CD14-positive monocyte (primary cell): ENCODE measurements at regions not wholly inside any gene's neighbourhood (a gene's known extent, or its start where the extent isn't known, plus 50 kb on each side); places are given as distances from the start of the nearest gene placed in this dataset.

Source experiments
- DNase-seq, 3 donors: peaks; one replicate each; pipeline ENCODE4 v3.0.0-alpha.2; 2011 to 2022
- H2AFZ ChIP-seq: 2 replicates; pipeline ENCODE4 v1.6.0; 2012; ENCODE audit warnings: mild to moderate bottlenecking, low read depth, low read length, inconsistent platforms; ENCODE audit not compliant: insufficient read depth, poor library complexity, severe bottlenecking
- H3K27ac ChIP-seq, 2 donors: 1 replicate in 1 of 2; 2 replicates in 1 of 2; pipeline ENCODE4 v1.5.1; 2012 to 2013; ENCODE audit warnings: low read length in 2 of 2, control low read depth in 1 of 2, inconsistent platforms in 1 of 2, low read depth in 1 of 2, mild to moderate bottlenecking in 1 of 2
- H3K27me3 ChIP-seq, 2 donors: one replicate each; pipeline versions ENCODE4 v1.6.0 to v1.6.1; 2011 to 2013; ENCODE audit warnings: low read length in 2 of 2; ENCODE audit not compliant: control insufficient read depth in 2 of 2, insufficient read depth in 2 of 2
- H3K36me3 ChIP-seq, 2 donors: replicated peaks in 1 of 2; 1 replicate in 1 of 2; 2 replicates in 1 of 2; pipeline versions ENCODE4 v1.5.1 to v1.6.1; 2012 to 2013; ENCODE audit warnings: low read length in 2 of 2, control low read depth in 1 of 2, inconsistent platforms in 1 of 2, mild to moderate bottlenecking in 1 of 2; ENCODE audit not compliant: insufficient read depth in 2 of 2, control insufficient read depth in 1 of 2
- H3K4me1 ChIP-seq, 2 donors: 1 replicate in 1 of 2; 2 replicates in 1 of 2; pipeline versions ENCODE4 v1.5.1 to v1.6.1; 2012 to 2013; ENCODE audit warnings: low read length in 2 of 2, control low read depth in 1 of 2, inconsistent platforms in 1 of 2, mild to moderate bottlenecking in 1 of 2, moderate library complexity in 1 of 2; ENCODE audit not compliant: insufficient read depth in 2 of 2, control insufficient read depth in 1 of 2
- H3K4me2 ChIP-seq: replicated peaks from 2 replicates; pipeline ENCODE3; 2012; ENCODE audit warnings: low read length, moderate library complexity, mild to moderate bottlenecking; ENCODE audit not compliant: poor library complexity, severe bottlenecking; ENCODE audit errors: extremely low read depth
- H3K4me3 ChIP-seq, 3 experiments: fragments of 200-600 bp in 1 of 3; sonication (generic) in 1 of 3; replicated peaks in 1 of 3; 1 replicate in 2 of 3; 2 replicates in 1 of 3; pipeline ENCODE4 v1.5.1; 2011 to 2013; ENCODE audit warnings: low read length in 3 of 3, mild to moderate bottlenecking in 3 of 3, control low read depth in 2 of 3, low read depth in 2 of 3, inconsistent platforms in 1 of 3, moderate library complexity in 1 of 3
- H3K79me2 ChIP-seq: 2 replicates; pipeline ENCODE4 v1.6.0; 2012; ENCODE audit warnings: mild to moderate bottlenecking, control low read depth, inconsistent platforms, low read length, moderate library complexity; ENCODE audit not compliant: insufficient read depth
- H3K9ac ChIP-seq: 2 replicates; pipeline ENCODE4 v1.6.0; 2017; ENCODE audit warnings: low read length, mild to moderate bottlenecking; ENCODE audit not compliant: insufficient read depth, poor library complexity, severe bottlenecking
- H3K9me3 ChIP-seq, 2 donors: replicated peaks in 1 of 2; 1 replicate in 1 of 2; 2 replicates in 1 of 2; pipeline versions ENCODE4 v1.5.1 to v1.6.1; 2012 to 2013; ENCODE audit warnings: low read length in 2 of 2, control low read depth in 1 of 2; ENCODE audit not compliant: control insufficient read depth in 1 of 2, insufficient read depth in 1 of 2
- H4K20me1 ChIP-seq: 2 replicates; pipeline ENCODE4 v1.6.0; 2012; ENCODE audit warnings: mild to moderate bottlenecking, low read length, control low read depth, moderate library complexity; ENCODE audit not compliant: insufficient read depth
- H3K27ac Mint-ChIP-seq, 7 donors: one replicate each; pipeline ENCODE4 v1.8.0; 2020; ENCODE audit warnings: mild to moderate bottlenecking in 7 of 7, mixed read lengths in 7 of 7, moderate library complexity in 6 of 7, inconsistent platforms in 2 of 7
- H3K27me3 Mint-ChIP-seq, 3 donors: one replicate each; pipeline ENCODE4 v1.8.0; 2021 to 2022; ENCODE audit warnings: low read depth in 3 of 3, mild to moderate bottlenecking in 3 of 3, mixed read lengths in 3 of 3, moderate library complexity in 3 of 3, inconsistent platforms in 1 of 3
- H3K36me3 Mint-ChIP-seq, 2 donors: one replicate each; pipeline ENCODE4 v1.8.0; 2020; ENCODE audit warnings: mixed read lengths in 2 of 2, inconsistent platforms in 1 of 2, mild to moderate bottlenecking in 1 of 2
- H3K4me1 Mint-ChIP-seq: one replicate; pipeline ENCODE4 v1.8.0; 2020; ENCODE audit warnings: mild to moderate bottlenecking, mixed read lengths
- H3K4me3 Mint-ChIP-seq, 2 donors: one replicate each; pipeline ENCODE4 v1.8.0; 2020; ENCODE audit warnings: mild to moderate bottlenecking in 2 of 2, mixed read lengths in 2 of 2, moderate library complexity in 1 of 2
- H3K9me3 Mint-ChIP-seq, 7 donors: one replicate each; pipeline ENCODE4 v1.8.0; 2020 to 2022; ENCODE audit warnings: mixed read lengths in 7 of 7, mild to moderate bottlenecking in 6 of 7, moderate library complexity in 6 of 7, inconsistent platforms in 2 of 7
- WGBS: methylation state at CpG from one replicate; pipeline ENCODE4 v1.1.5; 2013; ENCODE audit warnings: missing lambda C conversion rate; ENCODE audit not compliant: insufficient coverage; 5-methylcytosine and 5-hydroxymethylcytosine counted together
- intact Hi-C, 2 donors: fragments of 100-400 bp; cut with micrococcal nuclease; formaldehyde crosslinking; loops; one replicate each; pipeline versions ENCODE4 v1.15.0 to v1.15.1; 2023
- TF ChIP-seq, protein P1 (sequence below): fragments of 200-600 bp; IDR thresholded peaks from one replicate; pipeline ENCODE4 v1.8.0; 2022; ENCODE audit warnings: antibody characterized with exemption, mild to moderate bottlenecking

DNA sequence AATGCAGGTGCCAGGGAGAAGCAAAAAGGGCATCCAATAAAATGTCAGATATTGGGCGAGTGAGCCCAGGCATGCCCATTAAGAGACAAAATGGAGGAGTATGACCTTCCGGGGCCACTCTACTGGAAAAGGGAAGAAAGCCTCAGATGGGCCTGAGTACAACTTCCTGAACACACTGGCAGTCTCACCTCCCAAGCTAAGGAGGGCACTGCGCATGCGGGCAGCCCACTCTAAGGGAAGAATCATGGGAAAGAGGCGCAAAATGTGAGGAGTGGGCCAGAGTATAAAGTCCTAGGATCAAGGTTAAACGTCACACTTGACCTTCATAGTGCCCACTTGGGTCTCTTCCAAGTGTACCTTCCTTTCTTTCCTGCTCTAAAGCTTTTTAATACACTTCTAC lies 63.5 kb downstream of the TIGD2 start:
- intact Hi-C loops, result no loop called here
- TF ChIP-seq, protein P1, sequence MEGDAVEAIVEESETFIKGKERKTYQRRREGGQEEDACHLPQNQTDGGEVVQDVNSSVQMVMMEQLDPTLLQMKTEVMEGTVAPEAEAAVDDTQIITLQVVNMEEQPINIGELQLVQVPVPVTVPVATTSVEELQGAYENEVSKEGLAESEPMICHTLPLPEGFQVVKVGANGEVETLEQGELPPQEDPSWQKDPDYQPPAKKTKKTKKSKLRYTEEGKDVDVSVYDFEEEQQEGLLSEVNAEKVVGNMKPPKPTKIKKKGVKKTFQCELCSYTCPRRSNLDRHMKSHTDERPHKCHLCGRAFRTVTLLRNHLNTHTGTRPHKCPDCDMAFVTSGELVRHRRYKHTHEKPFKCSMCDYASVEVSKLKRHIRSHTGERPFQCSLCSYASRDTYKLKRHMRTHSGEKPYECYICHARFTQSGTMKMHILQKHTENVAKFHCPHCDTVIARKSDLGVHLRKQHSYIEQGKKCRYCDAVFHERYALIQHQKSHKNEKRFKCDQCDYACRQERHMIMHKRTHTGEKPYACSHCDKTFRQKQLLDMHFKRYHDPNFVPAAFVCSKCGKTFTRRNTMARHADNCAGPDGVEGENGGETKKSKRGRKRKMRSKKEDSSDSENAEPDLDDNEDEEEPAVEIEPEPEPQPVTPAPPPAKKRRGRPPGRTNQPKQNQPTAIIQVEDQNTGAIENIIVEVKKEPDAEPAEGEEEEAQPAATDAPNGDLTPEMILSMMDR, result no peak
- Histone ChIP-seq H3K4me3 (no peak overlapping the region), H3K27ac (no peak overlapping the region), H3K4me2 (no peak overlapping the region), H3K4me1 (no peaks in the 10 kb centered on the region), H3K9me3 (no peaks in the 10 kb centered on the region), H3K79me2 (no peaks in the 10 kb centered on the region), H2AFZ (no peak overlapping the region), H3K36me3 (no peaks in the 10 kb centered on the region), H3K27me3 (no peaks in the 10 kb centered on the region), H4K20me1 (no peaks in the 10 kb centered on the region), H3K9ac (no peak overlapping the region)
- 89% methylated on average over 3 of the region's 6 CpGs for WGBS
- Mint-ChIP-seq H3K27me3 (peaks cover 0 to 2% (median 0%) of the 10 kb centered on the region in 3 donors), H3K4me3 (no peak overlapping the region), H3K4me1 (no peaks in the 10 kb centered on the region), H3K36me3 (no peaks in the 10 kb centered on the region), H3K27ac (peak overlapping the region in 2 of 7 donors; percentile 6 to 16), H3K9me3 (peaks cover 0 to 4% (median 0%) of the 10 kb centered on the region in 7 donors)
- DNase-seq, result no peak

DNA sequence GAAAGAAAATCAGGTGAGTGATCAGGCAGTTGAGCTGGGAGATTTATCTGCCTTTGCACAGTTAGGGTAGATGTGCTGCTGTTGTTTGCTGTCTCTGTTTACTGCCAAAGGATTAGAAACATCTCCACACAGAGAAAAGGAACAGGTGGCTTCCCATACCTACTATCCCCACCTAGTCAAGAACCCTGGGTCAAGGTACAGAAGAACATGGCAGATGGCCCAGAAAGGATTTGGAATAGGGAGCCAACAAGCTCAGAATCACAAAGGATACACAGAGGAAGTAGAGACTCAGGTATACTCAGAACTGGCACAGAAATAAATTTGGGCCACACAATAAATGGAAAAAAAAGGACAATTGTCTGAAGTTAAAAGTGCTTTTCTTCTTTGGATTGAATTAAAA lies 64.3 kb downstream of the TIGD2 start:
- Histone ChIP-seq H3K9me3 (no peaks in the 10 kb centered on the region), H3K4me2 (no peak overlapping the region), H4K20me1 (no peaks in the 10 kb centered on the region), H3K36me3 (no peaks in the 10 kb centered on the region), H3K27me3 (no peaks in the 10 kb centered on the region), H3K79me2 (no peaks in the 10 kb centered on the region), H3K4me3 (no peak overlapping the region), H2AFZ (no peak overlapping the region), H3K27ac (no peak overlapping the region), H3K9ac (no peak overlapping the region), H3K4me1 (no peaks in the 10 kb centered on the region)
- Mint-ChIP-seq H3K27me3 (peaks cover 0 to 2% (median 0%) of the 10 kb centered on the region in 3 donors), H3K36me3 (no peaks in the 10 kb centered on the region), H3K4me3 (no peak overlapping the region), H3K9me3 (peaks cover 0 to 6% (median 0%) of the 10 kb centered on the region in 7 donors), H3K4me1 (no peaks in the 10 kb centered on the region), H3K27ac (no peak overlapping the region)
- no peak for DNase-seq
- intact Hi-C loops, result no loop called here
- TF ChIP-seq, protein P1, result no peak
